ENCODE measurements at regions not wholly inside any gene's neighbourhood (a gene's known extent, or its start where the extent isn't known, plus 50 kb on each side); places are given as distances from the start of the nearest gene placed in this dataset.

GRCh38 chr2:190805126-190805525 is 75.5 kb upstream of the GLS start:
- Histone ChIP-seq H3K9me3 (no peaks in the 10 kb centered on the region), H3K4me1 (peaks cover 39% of the 10 kb centered on the region), H3K36me3 (no peaks in the 10 kb centered on the region), H3K4me3 (ENCODE audit: low read depth, low read length) (no peak overlapping the region), H3K27me3 (no peaks in the 10 kb centered on the region)
- TF ChIP-seq CTCF (IDR thresholded peaks at IDR 0.05; ENCODE audit: low read depth, low read length) = no peak
- no peak for DNase-seq

DNA sequence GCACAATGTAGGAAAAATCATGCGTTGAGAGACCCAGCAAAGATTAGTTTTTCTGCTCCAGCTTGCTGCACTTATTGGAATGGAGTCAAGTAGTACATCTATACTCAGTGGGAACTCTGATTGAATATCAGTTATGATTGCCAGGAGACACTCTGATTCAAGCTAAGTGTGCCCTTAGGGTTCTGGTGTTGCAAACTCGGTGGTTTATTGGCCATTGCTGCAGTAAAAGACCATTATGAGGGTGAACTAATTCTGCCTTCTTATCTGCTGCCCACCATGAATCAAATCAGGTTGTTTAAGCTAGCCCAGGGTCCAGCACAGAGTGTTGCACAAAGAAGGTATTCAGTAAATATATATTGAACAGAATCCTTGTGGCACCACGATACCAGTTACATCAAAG is 74.8 kb upstream of the GLS start:
- Histone ChIP-seq H3K4me1 (peaks cover 39% of the 10 kb centered on the region), H3K4me3 (ENCODE audit: low read depth, low read length) (no peak overlapping the region), H3K27me3 (no peaks in the 10 kb centered on the region), H3K9me3 (no peaks in the 10 kb centered on the region), H3K36me3 (no peaks in the 10 kb centered on the region)
- TF ChIP-seq CTCF (IDR thresholded peaks at IDR 0.05; ENCODE audit: low read depth, low read length) = no peak
- peak; percentile 65 for DNase-seq

DNA sequence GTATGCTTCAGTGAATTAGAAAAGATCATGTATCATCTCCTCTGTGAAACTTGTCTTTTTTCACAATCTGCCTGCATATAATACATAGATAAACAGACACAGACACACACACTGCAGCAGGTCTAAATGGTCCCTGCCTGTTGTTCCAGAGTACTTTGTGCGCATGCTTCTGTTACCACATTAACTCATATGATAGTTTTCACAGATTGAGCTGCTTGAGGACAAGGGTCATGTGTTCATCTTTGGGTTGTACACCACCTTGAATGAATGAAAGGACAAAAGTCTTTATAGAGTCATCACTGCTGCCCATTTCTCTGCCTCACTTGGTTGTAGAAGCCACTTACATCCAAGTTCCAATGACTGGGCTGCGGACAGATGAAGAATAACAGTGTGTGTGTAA is 72.7 kb upstream of the GLS start:
- H3K4me3 ChIP-seq (ENCODE audit: low read depth, low read length) = no peak overlapping the region
- H3K36me3 ChIP-seq = no peaks in the 10 kb centered on the region
- DNase-seq = no peak
- no peak for TF ChIP-seq CTCF (IDR thresholded peaks at IDR 0.05; ENCODE audit: low read depth, low read length)
- peaks cover 25% of the 10 kb centered on the region for H3K4me1 ChIP-seq
- H3K9me3 ChIP-seq = no peaks in the 10 kb centered on the region
- H3K27me3 ChIP-seq = no peaks in the 10 kb centered on the region

DNA sequence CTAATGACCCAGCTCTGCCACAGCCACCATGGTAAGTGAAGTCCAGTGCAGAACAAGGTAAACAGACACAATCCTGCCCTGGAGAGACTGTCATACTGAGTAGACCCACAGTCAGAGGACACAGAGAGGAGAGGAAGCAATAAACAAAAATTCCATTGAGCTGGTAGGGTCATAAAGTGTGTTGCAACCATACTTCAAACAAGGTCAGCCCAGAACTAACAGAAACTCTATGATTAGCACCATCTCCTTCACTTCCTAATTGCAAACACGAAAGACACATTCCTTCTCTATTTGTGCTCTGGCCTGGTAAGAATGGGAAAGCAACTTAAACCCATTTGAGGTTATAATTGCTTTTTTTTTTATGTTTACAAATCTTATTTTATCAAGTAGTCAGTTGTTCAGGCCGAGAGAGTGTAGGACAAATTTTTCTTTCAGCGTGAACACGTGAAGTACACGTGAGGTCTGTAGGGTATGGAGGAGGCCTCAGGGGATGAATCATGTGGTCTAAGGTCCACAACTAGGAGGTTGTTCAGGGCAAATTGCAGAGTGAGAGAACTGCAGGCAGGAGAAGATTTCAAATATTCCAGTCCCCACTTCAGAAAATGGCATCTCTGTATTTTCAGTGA is 71.4 kb upstream of the GLS start:
- H3K9me3 ChIP-seq = no peaks in the 10 kb centered on the region
- H3K27me3 ChIP-seq = no peaks in the 10 kb centered on the region
- H3K36me3 ChIP-seq = no peaks in the 10 kb centered on the region
- H3K4me1 ChIP-seq = peaks cover 12% of the 10 kb centered on the region
- DNase-seq = no peak
- H3K4me3 ChIP-seq (ENCODE audit: low read depth, low read length) = no peak overlapping the region
- TF ChIP-seq CTCF (IDR thresholded peaks at IDR 0.05; ENCODE audit: low read depth, low read length) = no peak

GRCh38 chr2:190809876-190810525 is 70.6 kb upstream of the GLS start:
- no peak for DNase-seq
- Histone ChIP-seq H3K4me1 (peaks cover 12% of the 10 kb centered on the region), H3K9me3 (no peaks in the 10 kb centered on the region), H3K27me3 (no peaks in the 10 kb centered on the region), H3K36me3 (no peaks in the 10 kb centered on the region), H3K4me3 (ENCODE audit: low read depth, low read length) (no peak overlapping the region)
- no peak for TF ChIP-seq CTCF (IDR thresholded peaks at IDR 0.05; ENCODE audit: low read depth, low read length)

- DNase-seq = no peak
- no peak for TF ChIP-seq CTCF (IDR thresholded peaks at IDR 0.05; ENCODE audit: low read depth, low read length)
- peaks cover 13% of the 10 kb centered on the region for H3K4me1 ChIP-seq
- no peaks in the 10 kb centered on the region for H3K27me3 ChIP-seq
- no peak overlapping the region for H3K4me3 ChIP-seq (ENCODE audit: low read depth, low read length)
- no peaks in the 10 kb centered on the region for H3K9me3 ChIP-seq
- no peaks in the 10 kb centered on the region for H3K36me3 ChIP-seq
These were observed 69.5 kb upstream of the GLS start for GRCh38 chr2:190810981-190811587.

Measured in BE2C (cell line).